Activated CD4-positive, alpha-beta T cell treated with anti-CD3 and anti-CD28 coated beads, Interleukin-10, Interleukin-2, amounts not matched to agents 100 ng/mL and 50 ng/mL, durations not matched to agents 16 hours and 8 hours (primary cell): ENCODE measurements at regions not wholly inside any gene's neighbourhood (a gene's known extent, or its start where the extent isn't known, plus 50 kb on each side); places are given as distances from the start of the nearest gene placed in this dataset.
"Not testable (repeated sequence)": the region's sequence is repeated elsewhere in the genome, so short reads cannot be mapped to it uniquely, and the experiment has no call there.

Experiments used
- DNase-seq: peaks from one replicate; pipeline ENCODE4 v3.0.0-alpha.2; 2020

GRCh38 chr2:154583274-154583673 lies 115.2 kb upstream of the KCNJ3 start:
- not testable (repeated sequence) for DNase-seq

GRCh38 chr2:154587739-154588138 lies 110.8 kb upstream of the KCNJ3 start:
- DNase-seq = no peak

- no peak for DNase-seq
These were observed 109.7 kb upstream of the KCNJ3 start for GRCh38 chr2:154588838-154589237.

- DNase-seq = no peak
These were observed 109.0 kb upstream of the KCNJ3 start for GRCh38 chr2:154589514-154589913.

DNA sequence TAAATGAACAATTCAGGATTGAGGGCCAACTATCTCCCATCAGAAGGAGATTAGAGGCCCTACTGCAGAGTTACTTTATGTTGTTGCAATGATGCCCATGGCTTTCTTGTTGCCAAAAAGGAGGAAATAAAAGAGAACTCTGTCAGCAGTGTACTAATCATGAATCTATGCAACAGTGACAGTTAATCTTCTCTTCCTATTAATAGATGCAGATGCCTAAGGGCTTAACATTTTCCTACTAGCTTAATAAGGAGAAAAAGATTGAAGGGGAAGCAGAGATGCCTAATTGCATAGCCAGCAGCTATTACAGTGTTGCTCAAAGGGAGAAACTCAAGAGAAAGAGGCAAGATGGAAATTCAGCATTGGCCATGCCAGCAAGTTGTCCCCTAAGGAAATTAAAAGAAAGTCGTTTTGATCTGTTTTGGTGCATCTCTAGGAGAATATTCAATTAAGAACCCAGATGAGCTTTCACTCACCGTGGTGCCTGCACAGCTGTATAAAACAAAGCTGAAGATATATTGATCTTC lies 107.1 kb upstream of the KCNJ3 start:
- no peak for DNase-seq

DNA sequence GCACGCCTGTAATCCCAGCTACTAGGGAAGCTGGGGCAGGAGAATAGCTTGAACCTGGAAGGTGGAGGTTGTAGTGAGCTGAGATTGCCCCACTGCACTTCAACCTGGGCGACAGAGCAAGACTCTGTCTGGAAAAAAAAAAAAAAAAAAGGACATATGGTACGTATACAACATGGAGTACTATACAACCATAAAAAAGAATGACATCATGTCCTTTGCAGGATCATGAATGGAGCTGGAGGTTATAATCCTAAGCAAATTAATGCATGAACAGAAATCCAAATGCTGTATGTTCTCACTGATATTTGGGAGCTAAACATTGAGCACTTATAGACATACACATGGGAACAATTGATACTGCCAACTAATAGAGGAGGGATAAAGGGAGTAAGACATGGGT lies 99.3 kb upstream of the KCNJ3 start:
- DNase-seq = no peak

DNA sequence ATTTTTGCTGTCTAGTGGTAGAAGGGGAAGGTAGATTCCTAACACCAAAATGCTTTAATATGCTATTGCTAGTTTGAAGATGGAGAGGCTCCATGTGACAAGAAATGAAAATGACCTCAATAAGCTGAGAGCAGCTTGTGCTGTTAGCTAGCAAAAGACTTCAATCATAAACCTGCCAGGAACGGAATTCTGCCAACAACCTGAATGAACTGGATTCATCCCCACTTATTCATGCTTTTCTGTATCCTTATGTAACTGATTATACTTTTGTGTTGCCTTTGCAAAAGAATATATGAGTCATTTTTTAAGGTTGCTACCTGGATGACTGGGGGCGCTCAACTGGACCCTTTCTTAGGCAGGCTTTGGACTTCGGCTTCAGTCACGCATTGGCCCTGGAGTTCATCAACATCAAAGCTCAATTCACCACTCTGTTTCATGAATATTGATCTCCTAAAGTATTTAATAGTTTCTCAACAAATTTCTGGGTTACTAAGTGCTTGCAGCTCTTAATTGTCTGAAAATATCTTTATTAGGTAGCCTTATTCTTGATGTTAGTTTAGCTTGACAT lies 97.5 kb upstream of the KCNJ3 start:
- no peak for DNase-seq

- no peak for DNase-seq
These were observed 94.8 kb upstream of the KCNJ3 start for GRCh38 chr2:154603682-154604081.

GRCh38 chr2:154608438-154608837 lies 90.1 kb upstream of the KCNJ3 start:
- no peak for DNase-seq

- DNase-seq = no peak
These were observed 83.6 kb upstream of the KCNJ3 start for GRCh38 chr2:154614906-154615305.

GRCh38 chr2:154616659-154617058 lies 81.8 kb upstream of the KCNJ3 start:
- no peak for DNase-seq

DNA sequence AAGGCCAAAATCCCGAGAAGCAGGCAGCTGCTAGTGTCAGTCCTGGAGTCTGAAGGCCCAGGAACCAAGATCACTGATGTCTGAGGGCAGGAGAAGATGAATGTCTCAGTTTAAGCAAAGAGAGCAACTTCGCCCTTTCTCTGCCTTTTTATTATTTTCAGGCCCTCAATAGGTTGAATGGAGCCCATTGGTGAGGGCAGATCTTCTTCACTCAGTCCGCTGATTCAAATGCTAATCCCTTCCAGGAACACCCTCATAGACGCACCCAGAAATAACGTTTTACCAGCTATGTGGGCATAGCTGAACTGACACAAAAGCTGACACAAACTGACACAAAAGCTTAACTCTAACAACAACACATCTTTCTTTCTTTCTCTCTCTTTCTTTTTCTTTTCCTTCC lies 78.0 kb upstream of the KCNJ3 start:
- no peak for DNase-seq

GRCh38 chr2:154623819-154624218 lies 74.7 kb upstream of the KCNJ3 start:
- DNase-seq = peak; percentile 7

- DNase-seq = no peak
These were observed 61.0 kb upstream of the KCNJ3 start for GRCh38 chr2:154637456-154637855.

DNA sequence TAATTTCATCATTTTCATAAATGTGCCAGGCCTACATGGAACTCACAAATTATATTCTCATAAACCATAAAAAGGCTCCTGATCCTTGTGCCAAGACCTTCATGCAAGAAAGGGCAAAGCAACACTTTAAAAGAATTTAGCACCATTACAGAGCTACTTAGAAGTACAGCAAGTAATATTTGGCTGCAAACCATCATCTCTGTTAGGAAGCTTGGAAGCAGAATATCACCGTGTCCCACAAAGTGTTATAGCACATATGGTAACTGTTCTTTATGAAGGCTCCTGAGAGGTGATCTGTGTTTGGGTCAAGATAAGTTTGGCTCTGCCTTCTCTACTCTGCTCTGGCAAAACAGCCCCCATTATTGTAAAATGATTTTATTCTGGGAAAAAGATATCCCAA lies 59.7 kb upstream of the KCNJ3 start:
- DNase-seq = no peak

DNA sequence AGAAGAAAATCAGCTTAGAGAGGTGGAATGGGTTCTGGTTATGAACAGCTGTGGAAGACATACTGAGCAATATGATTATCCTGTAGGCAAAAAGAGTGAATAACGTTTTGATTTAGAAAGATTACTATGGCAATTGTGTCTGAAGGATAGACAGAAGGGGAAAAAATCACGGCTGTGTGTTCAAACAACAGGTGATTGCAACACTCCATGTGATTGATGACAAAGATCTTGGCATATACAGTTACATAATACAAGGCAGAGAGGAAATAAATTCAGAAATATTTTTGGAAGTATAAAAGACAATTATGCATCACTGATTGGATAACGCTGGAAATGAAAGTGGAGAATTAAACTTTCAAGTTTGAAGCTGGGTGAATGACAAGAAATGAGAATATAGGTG lies 58.5 kb upstream of the KCNJ3 start:
- DNase-seq = no peak
